Cerebellar cortex (tissue), 1 donor: ENCODE measurements at regions not wholly inside any gene's neighbourhood (a gene's known extent, or its start where the extent isn't known, plus 50 kb on each side); places are given as distances from the start of the nearest gene placed in this dataset.

Experiments used
- DNase-seq: peaks from one replicate; pipeline ENCODE4 v3.0.0-alpha.2; 2015; ENCODE audit warnings: low spot score

- DNase-seq = no peak
Measured at GRCh38 chr10:89829262-89829886, 128.0 kb downstream of the KIF20B start.

DNA sequence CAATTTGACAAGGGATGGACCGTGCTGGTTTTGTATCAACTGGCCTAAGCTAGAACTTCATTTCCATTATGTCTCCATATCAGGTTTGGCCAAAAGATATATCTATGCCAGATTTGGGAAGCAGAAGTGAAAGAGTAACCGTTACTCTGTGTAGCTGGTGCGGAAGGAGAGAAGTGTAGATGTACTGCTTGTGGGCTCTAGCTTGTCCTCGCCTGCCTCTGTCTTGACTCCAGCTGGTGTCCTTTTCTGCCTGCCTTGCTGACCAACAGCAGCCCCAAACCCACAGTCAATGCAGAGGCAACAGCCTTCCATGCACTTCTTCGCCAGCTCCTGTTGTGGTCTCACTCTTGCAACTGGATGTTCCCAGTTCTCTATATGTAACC, 128.5 kb downstream of the KIF20B start:
- DNase-seq = no peak

- DNase-seq = no peak
Measured at GRCh38 chr10:89830624-89831023, 129.2 kb downstream of the KIF20B start.

- DNase-seq = no peak
Measured at GRCh38 chr10:89836840-89837164, 135.4 kb downstream of the KIF20B start.

GRCh38 chr10:89837165-89838043, 136.0 kb downstream of the KIF20B start:
- DNase-seq = no peak

- DNase-seq = no peak
Measured at GRCh38 chr10:89838044-89838615, 136.7 kb downstream of the KIF20B start.

GRCh38 chr10:89845541-89846280, 144.3 kb downstream of the KIF20B start:
- no peak for DNase-seq

DNA sequence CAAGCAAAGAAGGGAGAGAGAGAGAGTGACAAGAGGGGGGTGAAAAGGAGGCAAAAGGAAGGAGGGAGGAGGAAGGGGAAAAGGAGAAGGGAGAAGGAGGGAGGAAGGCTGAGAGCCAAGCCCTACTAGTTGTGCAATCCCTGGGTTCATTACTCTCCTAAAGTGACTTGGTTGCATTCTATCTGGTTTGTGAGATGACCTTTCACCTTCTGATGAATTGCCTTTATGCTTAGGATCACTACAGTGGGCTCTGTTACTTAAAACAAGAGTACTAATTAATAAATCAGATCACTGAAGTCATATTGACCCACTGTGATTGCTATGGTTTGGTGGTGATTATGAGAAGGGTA, 144.9 kb downstream of the KIF20B start:
- no peak for DNase-seq

DNA sequence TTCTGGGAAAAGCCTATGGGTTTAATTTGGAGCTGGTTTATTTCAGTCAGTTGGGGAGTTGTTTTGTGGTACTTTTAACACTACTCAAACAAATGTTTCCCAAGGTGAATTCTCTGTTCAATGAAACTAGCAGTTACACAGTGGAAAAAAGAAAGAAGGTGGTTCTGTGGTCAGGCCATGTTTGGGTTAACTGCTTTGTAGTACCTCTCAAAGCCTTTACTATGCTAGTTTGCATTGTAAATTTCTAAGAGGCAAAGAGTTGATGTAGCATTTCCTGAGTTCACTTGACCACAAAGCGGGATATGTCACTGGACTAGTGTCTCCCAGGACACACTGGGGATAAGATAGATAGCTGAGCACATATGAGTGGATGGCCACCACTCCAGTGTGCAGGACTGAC, 145.4 kb downstream of the KIF20B start:
- DNase-seq = no peak

GRCh38 chr10:89852872-89853271, 151.5 kb downstream of the KIF20B start:
- peak; percentile 3 for DNase-seq

DNA sequence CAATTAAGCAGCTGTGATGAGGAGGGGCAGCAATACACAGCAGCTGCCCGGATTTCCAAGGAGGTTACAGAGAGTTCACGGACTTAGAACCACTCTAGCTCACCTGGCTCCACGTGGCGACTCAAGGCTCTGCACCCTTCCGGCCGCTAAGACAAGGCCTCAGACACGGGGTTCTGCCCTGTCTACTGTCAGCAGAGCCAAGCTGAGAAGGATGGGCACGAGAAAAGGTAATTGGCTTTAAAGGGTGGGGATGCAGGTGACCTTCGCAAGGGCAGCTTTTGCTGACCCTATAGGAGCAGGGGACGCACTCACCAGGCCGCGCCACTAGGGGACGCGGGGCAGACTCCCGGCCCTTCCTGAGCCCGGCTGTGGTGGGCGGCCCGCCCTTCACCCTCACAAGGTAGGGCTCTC, 152.4 kb downstream of the KIF20B start:
- DNase-seq = no peak

- DNase-seq = no peak
Measured at GRCh38 chr10:89857431-89858042, 156.1 kb downstream of the KIF20B start.

DNA sequence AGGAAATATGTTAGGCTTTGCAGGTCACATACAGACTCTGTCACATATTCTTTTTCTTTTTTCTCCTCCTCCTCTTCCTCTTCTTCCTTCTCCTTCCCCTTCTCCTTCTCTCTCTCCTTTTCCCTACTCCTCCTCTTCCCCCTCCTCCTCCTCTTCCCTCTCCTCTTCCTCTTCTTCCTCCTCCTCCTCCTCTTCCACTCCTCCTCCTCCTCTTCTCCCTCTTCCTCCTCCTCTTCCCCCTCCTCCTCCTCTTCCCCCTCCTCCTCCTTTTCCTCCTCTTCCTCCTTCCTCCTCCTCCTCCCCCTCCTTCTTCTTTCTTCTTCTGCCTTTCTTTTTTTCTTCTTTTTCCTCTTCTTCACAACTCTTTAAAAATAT, 159.8 kb downstream of the KIF20B start:
- no peak for DNase-seq

GRCh38 chr10:89861584-89862301, 160.4 kb downstream of the KIF20B start:
- DNase-seq = no peak

DNA sequence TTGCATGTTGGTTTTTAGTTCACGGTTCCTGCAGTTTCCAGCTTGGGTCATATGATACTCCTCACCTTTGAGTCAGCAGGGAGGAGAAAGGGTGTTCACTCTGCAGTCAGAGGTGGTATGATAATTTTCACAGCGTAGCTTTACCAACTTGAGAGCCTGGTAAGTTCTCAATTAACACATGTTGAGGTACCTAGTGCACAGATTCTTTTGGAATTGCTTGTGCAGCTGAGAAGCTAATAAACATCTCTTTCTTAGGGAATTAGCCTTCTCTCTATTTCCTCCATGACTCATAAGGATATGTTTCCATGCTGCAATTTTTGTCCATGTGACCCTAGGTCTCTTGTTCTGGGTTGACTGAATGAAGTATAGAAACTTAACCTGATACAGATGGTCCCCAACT, 166.6 kb downstream of the KIF20B start:
- no peak for DNase-seq

GRCh38 chr10:89869180-89869579, 167.8 kb downstream of the KIF20B start:
- peak; percentile 7 for DNase-seq

DNA sequence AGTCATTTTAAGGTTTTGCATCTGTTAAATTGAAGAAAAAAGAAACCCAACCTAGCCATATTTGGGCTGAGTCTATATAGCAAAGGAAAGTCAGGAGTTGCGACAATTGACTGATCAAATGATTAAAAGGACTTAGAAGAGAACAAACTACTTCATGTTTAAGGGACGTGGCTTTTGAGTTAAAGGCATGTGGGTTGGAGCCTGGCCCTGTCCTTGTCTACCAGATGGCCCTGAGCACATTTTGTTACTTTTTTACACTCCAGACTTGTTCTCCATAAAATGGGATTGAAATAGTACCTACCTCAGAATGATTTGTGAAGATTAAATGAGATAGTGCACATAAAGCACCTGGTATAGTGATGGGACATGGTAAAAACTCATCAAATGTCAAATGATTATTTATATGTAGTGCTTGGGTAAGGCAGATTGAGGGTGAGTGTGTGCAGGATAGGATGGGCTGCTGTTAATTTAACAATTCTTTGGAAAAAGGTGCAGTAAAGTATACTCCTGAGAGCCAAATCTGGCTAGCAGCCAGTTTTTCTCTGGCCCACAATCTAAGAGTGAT, 168.3 kb downstream of the KIF20B start:
- DNase-seq = no peak

DNA sequence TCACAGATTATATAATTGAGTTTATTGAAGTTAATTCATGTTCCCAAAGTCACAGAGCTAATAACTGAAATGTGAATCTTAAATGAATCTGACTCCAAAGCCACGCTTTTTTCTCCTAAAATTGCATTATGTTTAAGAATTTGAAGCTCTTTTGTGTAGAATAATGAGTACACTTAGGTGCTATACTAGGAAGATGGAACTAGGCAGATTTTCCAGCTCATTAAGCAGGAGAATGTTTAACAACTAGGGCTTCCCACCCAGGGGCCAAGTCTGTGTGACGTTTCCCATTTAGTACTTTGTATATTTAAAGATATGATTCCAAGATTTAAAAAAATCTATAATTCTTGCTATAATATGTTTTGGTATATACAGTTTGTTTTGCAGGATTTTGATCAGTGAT, 169.5 kb downstream of the KIF20B start:
- DNase-seq = no peak

DNA sequence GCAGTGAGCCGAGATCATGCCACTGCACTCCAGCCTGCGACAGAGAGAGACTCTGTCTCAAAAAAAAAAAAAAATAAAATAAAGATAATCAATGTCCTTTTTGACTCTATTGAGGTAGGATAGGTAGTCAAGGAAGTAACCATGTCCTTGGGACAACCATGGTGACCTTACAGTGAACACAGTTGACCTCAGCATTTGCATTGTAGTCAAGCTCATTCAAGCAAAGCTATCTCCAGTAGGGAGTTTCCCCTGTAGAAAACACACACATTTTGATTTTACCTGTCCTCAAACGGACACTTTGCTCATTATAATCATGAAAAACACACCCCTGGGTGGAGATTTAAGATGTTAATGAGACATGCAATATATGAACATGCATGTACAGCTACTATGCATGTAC, 171.7 kb downstream of the KIF20B start:
- no peak for DNase-seq

DNA sequence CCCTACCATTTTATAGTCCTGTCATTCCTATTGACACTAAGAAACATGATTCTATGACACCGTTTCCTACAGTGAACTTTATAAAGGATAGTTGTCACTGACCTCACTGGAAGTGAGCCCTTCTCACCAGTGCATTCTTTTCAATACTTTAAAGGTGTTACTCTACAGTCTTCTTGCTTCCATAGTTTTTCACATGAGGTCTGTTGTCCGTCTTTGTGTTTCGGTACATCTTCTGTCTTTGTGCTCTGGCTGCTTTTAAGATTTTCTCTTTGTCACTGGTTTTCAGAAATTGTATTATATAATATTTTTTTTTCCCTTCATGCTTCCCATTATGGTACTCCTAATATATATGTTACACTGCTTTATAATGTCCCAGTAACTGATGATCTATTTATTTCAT, 174.2 kb downstream of the KIF20B start:
- DNase-seq = no peak

DNA sequence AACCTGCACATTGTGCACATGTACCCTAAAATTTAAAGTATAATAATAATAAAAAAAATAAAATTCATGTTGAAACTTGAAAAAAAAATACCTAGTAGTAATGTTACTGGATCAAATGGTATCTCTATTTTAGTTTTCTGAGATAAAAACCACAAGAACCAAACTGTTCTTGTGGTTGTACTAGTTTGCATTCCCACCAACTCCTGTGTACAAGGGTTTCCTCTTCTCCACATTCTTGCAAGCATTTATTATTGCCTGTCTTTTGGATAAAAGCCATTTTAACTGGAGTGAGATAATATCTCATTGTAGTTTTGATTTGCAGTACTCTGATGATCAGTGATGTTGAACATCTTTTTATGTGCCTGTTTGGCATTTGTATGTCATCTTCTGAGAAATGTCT, 177.7 kb downstream of the KIF20B start:
- no peak for DNase-seq
